Endometrium (tissue), 2 donors: ENCODE measurements at regions not wholly inside any gene's neighbourhood (a gene's known extent, or its start where the extent isn't known, plus 50 kb on each side); places are given as distances from the start of the nearest gene placed in this dataset.

Source experiments
- FAIRE-seq: peaks from 2 replicates; lab custom pipeline; 2012; peaks lifted over from hg19 to GRCh38; lab: Jason Lieb, UNC
- donor health status: control.
- donor health status: control.

GRCh38 chr16:80300456-80300855 lies 240.3 kb upstream of the DYNLRB2 start:
- FAIRE-seq = no peak

GRCh38 chr16:80299416-80299815 lies 241.4 kb upstream of the DYNLRB2 start:
- FAIRE-seq = no peak

- FAIRE-seq = no peak
Observed at GRCh38 chr16:80298676-80299075, 242.1 kb upstream of the DYNLRB2 start.

- FAIRE-seq = no peak
Observed at GRCh38 chr16:80296034-80296433, 244.8 kb upstream of the DYNLRB2 start.

- no peak for FAIRE-seq
Observed at GRCh38 chr16:80294172-80294571, 246.6 kb upstream of the DYNLRB2 start.

- FAIRE-seq = no peak
Observed at GRCh38 chr16:80288616-80289015, 252.2 kb upstream of the DYNLRB2 start.

GRCh38 chr16:80287674-80288073 lies 253.1 kb upstream of the DYNLRB2 start:
- FAIRE-seq = no peak

GRCh38 chr16:80285104-80285503 lies 255.7 kb upstream of the DYNLRB2 start:
- no peak for FAIRE-seq

- FAIRE-seq = no peak
Observed at GRCh38 chr16:80283466-80284392, 257.1 kb upstream of the DYNLRB2 start.

GRCh38 chr16:80280557-80280956 lies 260.2 kb upstream of the DYNLRB2 start:
- no peak for FAIRE-seq

GRCh38 chr16:80279656-80280055 lies 261.1 kb upstream of the DYNLRB2 start:
- no peak for FAIRE-seq

GRCh38 chr16:80277182-80277581 lies 263.6 kb upstream of the DYNLRB2 start:
- FAIRE-seq = no peak

GRCh38 chr16:80274576-80275191 lies 266.1 kb upstream of the DYNLRB2 start:
- FAIRE-seq = no peak

GRCh38 chr16:80273635-80274538 lies 266.9 kb upstream of the DYNLRB2 start:
- no peak for FAIRE-seq

- FAIRE-seq = no peak
Observed at GRCh38 chr16:80265624-80266306, 275.0 kb upstream of the DYNLRB2 start.

- FAIRE-seq = no peak
Observed at GRCh38 chr16:80263848-80264694, 276.7 kb upstream of the DYNLRB2 start.

- FAIRE-seq = no peak
Observed at GRCh38 chr16:80263181-80263823, 277.5 kb upstream of the DYNLRB2 start.

- FAIRE-seq = no peak
Observed at GRCh38 chr16:80260906-80261311, 279.9 kb upstream of the DYNLRB2 start.

GRCh38 chr16:80259290-80259805 lies 281.4 kb upstream of the DYNLRB2 start:
- FAIRE-seq = no peak

GRCh38 chr16:80258407-80258806 lies 282.4 kb upstream of the DYNLRB2 start:
- FAIRE-seq = no peak
